H1 (cell line): ENCODE measurements at regions not wholly inside any gene's neighbourhood (a gene's known extent, or its start where the extent isn't known, plus 50 kb on each side); places are given as distances from the start of the nearest gene placed in this dataset.

Experiments used
- CTCF ChIA-PET: fragments of 300-600 bp; sonication (Branson Sonifier 250); formaldehyde crosslinking; loops from one replicate; lab custom pipeline; 2021; ENCODE audit not compliant: partially characterized antibody; lab: Charles Lee
- POLR2A ChIA-PET: fragments of 300-600 bp; sonication (Branson Sonifier 250); formaldehyde crosslinking; loops from one replicate; lab custom pipeline; 2021; ENCODE audit warnings: inconsistent platforms; ENCODE audit not compliant: partially characterized antibody; lab: Charles Lee
- DNase-seq, 2 experiments: peaks; one replicate each; pipeline versions ENCODE4 v3.0.0 to v3.0.0-alpha.2; 2010 to 2022; ENCODE audit warnings: low spot score in 2 of 2, low read depth in 1 of 2, mixed read lengths in 1 of 2
- FAIRE-seq: peaks from 2 replicates; lab custom pipeline; 2011; peaks lifted over from hg19 to GRCh38; lab: Jason Lieb, UNC
- H2AFZ ChIP-seq: 2 replicates; pipeline ENCODE4 v1.8.1; 2012; ENCODE audit warnings: low read length, inconsistent platforms
- H2AK5ac ChIP-seq: 2 replicates; pipeline ENCODE4 v1.6.1; 2013; ENCODE audit warnings: low read depth, low read length
- H2BK120ac ChIP-seq: replicated peaks from 2 replicates; pipeline ENCODE3; 2013; ENCODE audit warnings: low read depth, low read length, inconsistent platforms
- H2BK12ac ChIP-seq: 2 replicates; pipeline ENCODE4 v1.6.1; 2013; ENCODE audit warnings: low read depth, low read length
- H2BK15ac ChIP-seq: 2 replicates; pipeline ENCODE4 v1.6.1; 2013; ENCODE audit warnings: low read length
- H2BK20ac ChIP-seq: 2 replicates; pipeline ENCODE4 v1.6.1; 2013; ENCODE audit warnings: low read length
- H2BK5ac ChIP-seq: 2 replicates; pipeline ENCODE4 v1.6.1; 2013; ENCODE audit warnings: low read depth, low read length
- H3K14ac ChIP-seq: 2 replicates; pipeline ENCODE4 v1.6.1; 2013; ENCODE audit warnings: inconsistent platforms; ENCODE audit not compliant: insufficient read length
- H3K18ac ChIP-seq: 2 replicates; pipeline ENCODE4 v1.6.1; 2013; ENCODE audit warnings: low read length; ENCODE audit errors: extremely low read depth
- H3K23ac ChIP-seq: 2 replicates; pipeline ENCODE4 v1.6.1; 2013; ENCODE audit warnings: inconsistent platforms; ENCODE audit not compliant: insufficient read length
- H3K23me2 ChIP-seq: 2 replicates; pipeline ENCODE4 v1.6.1; 2013; ENCODE audit warnings: low read depth, low read length
- H3K27ac ChIP-seq: 2 replicates; pipeline ENCODE4 v1.6.1; 2011; ENCODE audit warnings: low read depth, low read length, inconsistent platforms
- H3K27me3 ChIP-seq, 4 experiments: replicated peaks in 1 of 4; 1 replicate in 1 of 4; 2 replicates in 3 of 4; pipeline versions ENCODE4 v1.6.1 to v1.8.1; 2011 to 2013; ENCODE audit warnings: low read length in 3 of 4, mild to moderate bottlenecking in 3 of 4, inconsistent platforms in 2 of 4, mixed read lengths in 2 of 4, moderate library complexity in 1 of 4; ENCODE audit not compliant: control insufficient read depth in 3 of 4, insufficient read depth in 3 of 4; ENCODE audit errors: extremely low read depth in 1 of 4
- H3K36me3 ChIP-seq, 4 experiments: 2 replicates each; pipeline versions ENCODE4 v1.6.1 to v1.8.1; 2011 to 2013; ENCODE audit warnings: mild to moderate bottlenecking in 4 of 4, low read length in 3 of 4, moderate library complexity in 2 of 4, control low read depth in 1 of 4, inconsistent platforms in 1 of 4; ENCODE audit not compliant: insufficient read depth in 4 of 4, control insufficient read depth in 2 of 4
- H3K4ac ChIP-seq: replicated peaks from 2 replicates; pipeline ENCODE3; 2013; ENCODE audit warnings: low read length, low read depth, mixed read lengths, inconsistent platforms; ENCODE audit not compliant: insufficient read length
- H3K4me1 ChIP-seq, 4 experiments: replicated peaks in 1 of 4; 1 replicate in 1 of 4; 2 replicates in 3 of 4; pipeline versions ENCODE4 v1.6.1 to v1.8.1; 2011 to 2013; ENCODE audit warnings: low read length in 3 of 4, inconsistent platforms in 2 of 4, mixed read lengths in 1 of 4; ENCODE audit not compliant: insufficient read depth in 4 of 4, control insufficient read depth in 3 of 4
- H3K4me2 ChIP-seq, 2 experiments: 2 replicates each; pipeline versions ENCODE4 v1.6.1 to v1.8.1; 2011 to 2013; ENCODE audit warnings: low read depth in 2 of 2, low read length in 2 of 2, control low read depth in 1 of 2, inconsistent platforms in 1 of 2, mild to moderate bottlenecking in 1 of 2; ENCODE audit not compliant: insufficient read depth in 1 of 2
- H3K4me3 ChIP-seq, 4 experiments: fragments of 200-600, 300-600 bp in 1 of 4; sonication (generic), shearing (Covaris generic), sonication (Bioruptor Twin) in 1 of 4; 2 replicates each; pipeline versions ENCODE4 v1.5.1 to v1.8.1; 2011 to 2016; ENCODE audit warnings: low read length in 4 of 4, low read depth in 3 of 4, control low read depth in 2 of 4, inconsistent platforms in 2 of 4, mild to moderate bottlenecking in 2 of 4, mixed read lengths in 1 of 4, moderate library complexity in 1 of 4; ENCODE audit not compliant: insufficient read depth in 2 of 4; ENCODE audit errors: extremely low read depth in 1 of 4
- H3K56ac ChIP-seq: replicated peaks from 2 replicates; pipeline ENCODE3; 2013; ENCODE audit warnings: low read depth, mild to moderate bottlenecking, mixed read lengths, low read length, inconsistent platforms; ENCODE audit not compliant: insufficient read length
- H3K79me1 ChIP-seq: 2 replicates; pipeline ENCODE4 v1.6.1; 2013; ENCODE audit warnings: low read depth, low read length, control low read depth
- H3K79me2 ChIP-seq, 2 experiments: 2 replicates each; pipeline versions ENCODE4 v1.6.1 to v1.8.1; 2012 to 2013; ENCODE audit warnings: low read length in 2 of 2, mild to moderate bottlenecking in 2 of 2, inconsistent platforms in 1 of 2; ENCODE audit not compliant: insufficient read depth in 2 of 2, control insufficient read depth in 1 of 2
- H3K9ac ChIP-seq, 4 experiments: replicated peaks in 1 of 4; 1 replicate in 1 of 4; 2 replicates in 3 of 4; pipeline versions ENCODE4 v1.6.1 to v1.8.1; 2011 to 2013; ENCODE audit warnings: low read depth in 3 of 4, low read length in 3 of 4, control low read depth in 2 of 4, mild to moderate bottlenecking in 2 of 4, moderate library complexity in 2 of 4, inconsistent platforms in 1 of 4; ENCODE audit errors: extremely low read depth in 1 of 4
- H3K9me3 ChIP-seq, 2 experiments: 2 replicates each; pipeline versions ENCODE4 v1.6.1 to v1.8.1; 2012 to 2013; ENCODE audit warnings: mild to moderate bottlenecking in 2 of 2, moderate library complexity in 2 of 2, control low read depth in 1 of 2, inconsistent platforms in 1 of 2, low read depth in 1 of 2, low read length in 1 of 2, mixed read lengths in 1 of 2; ENCODE audit not compliant: insufficient read depth in 2 of 2
- H4K20me1 ChIP-seq, 2 experiments: replicated peaks in 1 of 2; 2 replicates each; pipeline versions ENCODE3 to v1.8.1; 2011 to 2013; ENCODE audit warnings: inconsistent platforms in 2 of 2, low read length in 2 of 2, mild to moderate bottlenecking in 1 of 2; ENCODE audit not compliant: insufficient read depth in 2 of 2, control insufficient read depth in 1 of 2
- H4K5ac ChIP-seq: 2 replicates; pipeline ENCODE4 v1.6.1; 2013; ENCODE audit warnings: low read length, low read depth, mixed read lengths, inconsistent platforms; ENCODE audit not compliant: insufficient read length
- H4K8ac ChIP-seq: 2 replicates; pipeline ENCODE4 v1.8.0; 2013; ENCODE audit warnings: mild to moderate bottlenecking, moderate library complexity, low read length, inconsistent platforms; ENCODE audit not compliant: insufficient read depth; ENCODE audit errors: extremely low read depth
- H4K91ac ChIP-seq: replicated peaks from 2 replicates; pipeline ENCODE3; 2013; ENCODE audit warnings: low read length, mixed read lengths, inconsistent platforms; ENCODE audit not compliant: insufficient read length
- BACH1 ChIP-seq: IDR thresholded peaks from 2 replicates; pipeline ENCODE4 v1.6.1; 2012; ENCODE audit warnings: low read length, improper control_type of control experiment
- CEBPB ChIP-seq: IDR thresholded peaks from 2 replicates; pipeline ENCODE4 v1.6.1; 2012; ENCODE audit warnings: low read depth, low read length
- GTF2F1 ChIP-seq: IDR thresholded peaks from 2 replicates; pipeline ENCODE4 v1.6.1; 2012; ENCODE audit warnings: low read depth, low read length, improper control_type of control experiment, borderline replicate concordance
- HDAC2 ChIP-seq, 2 experiments: fragments of 300-600 bp in 1 of 2; sonication (generic) in 1 of 2; IDR thresholded peaks; 2 replicates each; pipeline ENCODE4 v1.6.1; 2011 to 2012; ENCODE audit warnings: low read depth in 2 of 2, low read length in 2 of 2, mild to moderate bottlenecking in 2 of 2, moderate library complexity in 2 of 2, borderline replicate concordance in 1 of 2, inconsistent platforms in 1 of 2
- POU5F1 ChIP-seq: IDR thresholded peaks from 2 replicates; pipeline ENCODE4 v1.6.1; 2011; ENCODE audit warnings: low read depth, mild to moderate bottlenecking, low read length, moderate library complexity
- RAD21 ChIP-seq, 2 experiments: IDR thresholded peaks in 1 of 2; conservative IDR thresholded peaks in 1 of 2; 2 replicates each; pipeline ENCODE4 v1.6.1; 2011; ENCODE audit warnings: low read depth in 2 of 2, low read length in 2 of 2, improper control_type of control experiment in 1 of 2, inconsistent platforms in 1 of 2, mild to moderate bottlenecking in 1 of 2, moderate library complexity in 1 of 2
- SP1 ChIP-seq: IDR thresholded peaks from 2 replicates; pipeline ENCODE4 v1.6.1; 2011; ENCODE audit warnings: low read depth, low read length
- WGBS, 2 experiments: shearing (Covaris generic) in 1 of 2; methylation state at CpG; one replicate each; pipeline versions ENCODE4 v1.1.6 to v1.1.7; 2013 to 2015; ENCODE audit warnings: low lambda C conversion rate in 2 of 2, mixed read lengths in 2 of 2, inconsistent platforms in 1 of 2, low coverage in 1 of 2, missing lambda C conversion rate in 1 of 2; ENCODE audit not compliant: insufficient replicate concordance in 2 of 2, insufficient coverage in 1 of 2, insufficient read length in 1 of 2; ENCODE audit errors: extremely low coverage in 1 of 2, missing lambda C conversion rate in 1 of 2; 5-methylcytosine and 5-hydroxymethylcytosine counted together

DNA sequence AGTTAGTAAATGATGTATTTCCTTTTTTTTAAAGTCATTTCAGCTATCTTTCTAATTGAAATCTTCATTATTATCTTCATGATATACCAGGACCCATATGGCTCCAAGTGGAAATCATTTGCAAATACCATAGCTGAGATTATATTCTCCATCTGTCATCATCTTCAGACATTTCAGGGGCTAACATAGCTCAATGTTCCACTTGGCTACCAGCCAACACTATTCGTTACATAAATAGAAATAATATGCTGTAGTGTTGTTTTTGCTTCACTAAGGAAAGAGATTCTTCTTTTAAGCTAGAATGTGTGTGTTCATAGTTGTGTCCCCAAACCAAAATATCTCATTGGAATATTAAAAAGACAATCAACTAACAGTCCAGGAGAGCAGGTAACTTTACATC, 225.1 kb downstream of the DIO2 start:
- H3K4me2 ChIP-seq, result no peak overlapping the region
- H3K79me2 ChIP-seq, result no peaks in the 10 kb centered on the region
- no peak overlapping the region for H3K4me3 ChIP-seq
- no peaks in the 10 kb centered on the region for H3K36me3 ChIP-seq
- no peaks in the 10 kb centered on the region; the same call in 1 of the 2 replicates for H3K23me2 ChIP-seq
- H3K4ac ChIP-seq, result no peak overlapping the region
- H2BK20ac ChIP-seq, result no peak overlapping the region
- no peak overlapping the region for H3K14ac ChIP-seq
- H4K5ac ChIP-seq, result no peak overlapping the region
- CTCF ChIA-PET, result no interaction called here
- H2AFZ ChIP-seq, result no peak overlapping the region
- no peak overlapping the region for H3K27ac ChIP-seq
- H3K79me1 ChIP-seq, result no peaks in the 10 kb centered on the region
- H3K9ac ChIP-seq, result no peak overlapping the region
- no peak overlapping the region for H3K18ac ChIP-seq
- no peak overlapping the region for H2BK5ac ChIP-seq
- H4K8ac ChIP-seq, result no peak overlapping the region
- H4K91ac ChIP-seq, result no peak overlapping the region
- H3K56ac ChIP-seq, result no peak overlapping the region
- no peak overlapping the region for H2AK5ac ChIP-seq
- no peaks in the 10 kb centered on the region for H3K4me1 ChIP-seq
- no peaks in the 10 kb centered on the region for H4K20me1 ChIP-seq
- no peak for FAIRE-seq
- H3K27me3 ChIP-seq, result peaks cover 18 to 32% (median 24%) of the 10 kb centered on the region in 4 experiments
- POLR2A ChIA-PET, result no interaction called here
- no peak overlapping the region for H2BK12ac ChIP-seq
- 81% methylated on average over 1 of the region's 1 CpG; no CpG with 5 or more reads in 1 of the 2 experiments for WGBS, 2 experiments
- DNase-seq, result no peak
- no peak overlapping the region for H3K23ac ChIP-seq
- no peaks in the 10 kb centered on the region for H3K9me3 ChIP-seq
- H2BK15ac ChIP-seq, result no peak overlapping the region
- no peak overlapping the region for H2BK120ac ChIP-seq
- no peak for TF ChIP-seq GTF2F1
- no peak for TF ChIP-seq RAD21 (IDR thresholded peaks at IDR 0.05 in 1 of 2, conservative IDR thresholded peaks at IDR 0.05 in 1 of 2; ENCODE audit: low read depth in 2 of 2, low read length in 2 of 2)
- TF ChIP-seq CEBPB, result no peak
- no peak for TF ChIP-seq POU5F1
- TF ChIP-seq BACH1, result no peak
- no peak for TF ChIP-seq HDAC2 (IDR thresholded peaks at IDR 0.05; ENCODE audit: borderline replicate concordance in 1 of 2, low read depth in 2 of 2, low read length in 2 of 2)
- TF ChIP-seq SP1, result no peak
